Astrocyte of the spinal cord (primary cell): ENCODE measurements at regions not wholly inside any gene's neighbourhood (a gene's known extent, or its start where the extent isn't known, plus 50 kb on each side); places are given as distances from the start of the nearest gene placed in this dataset.

ENCODE experiments used
- DNase-seq: peaks from one replicate; pipeline ENCODE4 v3.0.0; 2011; ENCODE audit warnings: low read depth, low spot score
- H3K4me3 ChIP-seq: 2 replicates; pipeline ENCODE4 v1.5.1; 2011; ENCODE audit warnings: low read depth, mild to moderate bottlenecking, low read length, moderate library complexity
- CTCF ChIP-seq: IDR thresholded peaks from 2 replicates; pipeline ENCODE4 v1.5.1; 2012; ENCODE audit warnings: low read depth, mild to moderate bottlenecking, low read length, inconsistent platforms
- in situ Hi-C: cut with HindIII; loops from 2 replicates; pipeline ENCODE4 v1.10.0; 2017; ENCODE audit warnings: low sequenced_read_pairs

GRCh38 chr10:106498675-106499074 is 665.8 kb downstream of the SORCS1 start:
- DNase-seq: no peak

GRCh38 chr10:106495931-106496330 is 668.6 kb downstream of the SORCS1 start:
- no peak for DNase-seq
- TF ChIP-seq CTCF: no peak
- no peak overlapping the region for H3K4me3 ChIP-seq
- in situ Hi-C loops: no loop called here

More at GRCh38 chr10:106498675-106499074, 665.8 kb downstream of the SORCS1 start:
- H3K4me3 ChIP-seq: no peak overlapping the region
- TF ChIP-seq CTCF: no peak
- in situ Hi-C loops: no loop called here

- TF ChIP-seq CTCF: no peak
- no peak for DNase-seq
- H3K4me3 ChIP-seq: no peak overlapping the region
- in situ Hi-C loops: no loop called here
These were observed 670.8 kb downstream of the SORCS1 start for GRCh38 chr10:106493751-106494150.

GRCh38 chr10:106493226-106493625 is 671.3 kb downstream of the SORCS1 start:
- no peak overlapping the region for H3K4me3 ChIP-seq
- TF ChIP-seq CTCF: no peak
- in situ Hi-C loops: no loop called here
- DNase-seq: no peak

GRCh38 chr10:106487726-106488125 is 676.8 kb downstream of the SORCS1 start:
- TF ChIP-seq CTCF: no peak

GRCh38 chr10:106481598-106482275 is 682.8 kb downstream of the SORCS1 start:
- no peak overlapping the region for H3K4me3 ChIP-seq
- DNase-seq: no peak
- TF ChIP-seq CTCF: no peak
- in situ Hi-C loops: no loop called here

More at GRCh38 chr10:106487726-106488125, 676.8 kb downstream of the SORCS1 start:
- no peak for DNase-seq
- in situ Hi-C loops: no loop called here
- H3K4me3 ChIP-seq: no peak overlapping the region

GRCh38 chr10:106479636-106480035 is 684.9 kb downstream of the SORCS1 start:
- in situ Hi-C loops: no loop called here
- DNase-seq: no peak
- TF ChIP-seq CTCF: no peak
- H3K4me3 ChIP-seq: no peak overlapping the region
